ENCODE measurements at regions not wholly inside any gene's neighbourhood (a gene's known extent, or its start where the extent isn't known, plus 50 kb on each side); places are given as distances from the start of the nearest gene placed in this dataset.

DNA sequence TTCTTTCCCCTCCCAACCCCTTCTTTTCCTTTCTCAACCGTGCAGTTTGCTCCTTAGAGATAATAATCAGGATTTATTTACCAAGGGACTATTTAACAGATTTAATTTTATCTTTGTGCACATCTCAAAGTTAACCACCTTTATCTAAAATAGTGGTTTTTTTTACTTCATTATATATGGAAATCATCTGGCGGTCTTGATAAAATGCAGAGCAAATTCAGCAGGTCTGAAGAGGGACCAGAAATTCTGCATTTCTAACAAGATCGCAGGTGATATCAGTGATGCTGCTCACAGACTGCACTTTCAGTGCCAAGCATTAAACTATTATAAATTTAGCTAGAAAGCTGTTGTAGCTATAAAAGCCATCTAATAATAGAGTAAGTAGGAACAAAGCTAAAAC lies 83.4 kb upstream of the NEGR1 start:
- DNase-seq, result no peak

DNA sequence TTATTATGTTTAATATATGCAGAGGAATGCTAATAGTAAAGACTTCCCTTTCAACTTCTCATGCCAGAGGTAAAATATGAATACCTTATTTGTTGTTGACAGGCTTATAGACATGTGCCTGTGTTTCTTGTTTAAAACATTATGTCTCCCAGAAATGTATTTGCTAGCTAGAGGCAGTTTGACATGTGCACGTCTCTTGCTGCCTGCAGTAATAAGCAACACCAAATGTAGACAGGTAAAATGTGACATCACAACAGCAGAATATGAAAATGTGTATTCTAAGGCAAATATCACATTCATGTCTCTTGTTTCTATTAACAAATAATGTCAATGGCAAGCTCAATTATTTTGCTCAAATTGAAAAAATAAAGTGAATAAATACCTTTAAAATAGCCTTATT lies 80.2 kb upstream of the NEGR1 start:
- DNase-seq, result no peak

DNA sequence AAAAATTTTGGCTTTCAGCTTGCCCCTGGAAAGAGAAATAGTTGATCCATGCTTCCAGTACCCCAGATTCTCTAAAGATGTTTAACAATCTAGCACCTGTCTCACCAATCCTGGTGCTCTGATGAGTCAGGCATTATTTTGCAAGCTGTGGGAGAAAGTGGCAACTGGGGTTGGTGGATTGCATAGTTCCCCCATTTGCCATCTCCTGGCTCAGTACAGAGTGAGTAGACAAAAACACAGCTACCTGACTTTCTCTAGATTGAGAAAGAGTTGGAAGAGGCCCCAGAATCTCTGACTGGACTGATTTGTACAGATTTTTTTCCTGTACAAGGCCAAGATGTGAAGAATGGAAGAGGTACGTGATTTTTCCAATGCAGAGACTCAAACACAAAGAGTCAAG lies 75.1 kb upstream of the NEGR1 start:
- DNase-seq, result no peak

DNA sequence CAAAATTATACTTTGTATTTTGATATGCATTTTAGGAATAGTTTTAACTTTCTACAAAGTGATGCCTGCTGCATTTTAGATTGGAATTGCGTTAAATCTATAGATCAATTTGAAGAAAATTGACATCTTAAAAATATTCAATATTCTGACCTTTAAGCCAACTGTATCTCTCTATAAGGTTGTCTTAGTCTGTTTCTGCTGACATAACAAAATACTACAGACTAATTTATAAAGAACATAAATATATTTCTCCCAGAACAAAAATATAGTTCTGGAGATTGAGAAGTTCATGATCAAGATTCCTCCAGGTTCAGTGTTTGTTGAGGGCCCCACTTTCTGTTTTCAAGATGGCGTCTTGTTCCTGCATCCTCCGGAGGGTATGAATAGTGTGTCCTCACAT lies 73.6 kb upstream of the NEGR1 start:
- DNase-seq, result no peak

DNA sequence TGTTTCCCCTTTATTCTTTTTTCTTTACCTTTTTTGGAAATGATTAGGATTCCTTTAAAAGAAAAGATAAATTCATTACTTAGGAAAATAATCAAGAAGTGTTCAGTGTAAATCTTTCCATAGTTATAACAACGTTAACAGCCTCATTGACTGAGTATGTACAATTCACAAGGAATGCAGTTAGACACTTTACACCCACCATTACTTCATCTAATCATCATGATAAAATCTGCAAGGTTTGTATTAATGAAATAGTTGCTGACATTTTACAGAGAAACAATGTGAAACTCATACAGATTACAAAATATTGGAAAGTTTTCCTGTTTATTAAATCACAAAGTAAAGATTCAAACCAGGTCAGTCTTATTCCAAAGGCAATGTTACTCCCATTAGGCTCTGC lies 59.3 kb upstream of the NEGR1 start:
- no peak for DNase-seq

- DNase-seq, result no peak
Measured at GRCh38 chr1:72336776-72337175, 54.4 kb upstream of the NEGR1 start.

Data from DMS79 treated with DMSO at 0.1 percent for 48 hours (cell line).